GM12872 (cell line): ENCODE measurements at regions not wholly inside any gene's neighbourhood (a gene's known extent, or its start where the extent isn't known, plus 50 kb on each side); places are given as distances from the start of the nearest gene placed in this dataset.

Experiments
- CTCF ChIP-seq: IDR thresholded peaks from 3 replicates; pipeline ENCODE4 v1.5.1; 2011; ENCODE audit warnings: low read depth, mild to moderate bottlenecking, low read length, moderate library complexity; ENCODE audit not compliant: insufficient read depth

- no peak for TF ChIP-seq CTCF
Measured at GRCh38 chr7:12002428-12002827, 170.4 kb upstream of the THSD7A start.

GRCh38 chr7:12004581-12004980, 172.6 kb upstream of the THSD7A start:
- no peak for TF ChIP-seq CTCF

GRCh38 chr7:12007576-12007975, 175.6 kb upstream of the THSD7A start:
- no peak for TF ChIP-seq CTCF

- TF ChIP-seq CTCF: no peak
Measured at GRCh38 chr7:12013983-12014382, 182.0 kb upstream of the THSD7A start.

GRCh38 chr7:12016439-12016838, 184.4 kb upstream of the THSD7A start:
- TF ChIP-seq CTCF: no peak

GRCh38 chr7:12017046-12017445, 185.0 kb upstream of the THSD7A start:
- TF ChIP-seq CTCF: no peak

- TF ChIP-seq CTCF: no peak
Measured at GRCh38 chr7:12025246-12025645, 185.8 kb upstream of the TMEM106B start.

- no peak for TF ChIP-seq CTCF
Measured at GRCh38 chr7:12028508-12028907, 182.6 kb upstream of the TMEM106B start.
